SW480 (cell line): ENCODE measurements at regions not wholly inside any gene's neighbourhood (a gene's known extent, or its start where the extent isn't known, plus 50 kb on each side); places are given as distances from the start of the nearest gene placed in this dataset.
A peak's percentile ranks its signal among the peaks of the same experiment; 100 is the strongest.
"Not testable (repeated sequence)": the region's sequence is repeated elsewhere in the genome, so short reads cannot be mapped to it uniquely, and the experiment has no call there.

Experiments used
- DNase-seq: peaks from one replicate; pipeline ENCODE4 v3.0.0-alpha.2; 2016; ENCODE audit warnings: low spot score

DNA sequence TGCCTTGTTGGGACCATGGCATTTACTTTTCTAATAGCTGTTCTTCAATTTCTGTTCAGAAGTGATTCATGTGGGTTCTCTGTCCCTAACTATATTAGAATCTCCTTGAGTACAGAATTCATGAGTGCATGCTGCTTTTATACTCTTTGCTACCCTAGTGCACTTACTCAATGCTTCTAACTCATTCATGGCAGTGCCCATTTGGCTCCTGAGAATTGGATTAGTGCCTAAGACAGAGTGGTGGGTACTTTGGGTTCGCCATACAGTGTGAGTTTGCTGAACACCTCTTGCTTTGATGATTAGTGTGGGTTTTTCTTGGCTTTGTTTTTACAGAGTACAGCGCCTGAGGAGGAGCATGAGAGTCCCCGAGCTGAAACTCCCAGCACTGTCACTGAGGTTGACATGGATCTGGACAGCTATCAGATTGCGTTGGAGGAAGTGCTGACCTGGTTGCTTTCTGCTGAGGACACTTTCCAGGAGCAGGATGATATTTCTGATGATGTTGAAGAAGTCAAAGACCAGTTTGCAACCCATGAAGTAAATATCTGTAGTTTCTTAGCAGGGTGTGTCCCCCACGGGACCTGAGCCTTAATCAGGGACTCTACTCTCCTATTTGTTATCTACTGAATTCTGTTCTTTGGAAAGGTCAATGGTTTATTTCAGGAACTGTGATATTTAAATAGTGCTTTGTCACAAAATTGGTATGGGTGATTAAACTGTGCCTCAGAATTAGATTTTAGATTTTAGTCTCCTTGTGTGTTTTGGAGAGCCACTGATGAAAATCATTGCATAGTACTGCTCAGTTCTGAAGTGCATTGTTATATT, 150.7 kb downstream of the UTRN start:
- DNase-seq: no peak

DNA sequence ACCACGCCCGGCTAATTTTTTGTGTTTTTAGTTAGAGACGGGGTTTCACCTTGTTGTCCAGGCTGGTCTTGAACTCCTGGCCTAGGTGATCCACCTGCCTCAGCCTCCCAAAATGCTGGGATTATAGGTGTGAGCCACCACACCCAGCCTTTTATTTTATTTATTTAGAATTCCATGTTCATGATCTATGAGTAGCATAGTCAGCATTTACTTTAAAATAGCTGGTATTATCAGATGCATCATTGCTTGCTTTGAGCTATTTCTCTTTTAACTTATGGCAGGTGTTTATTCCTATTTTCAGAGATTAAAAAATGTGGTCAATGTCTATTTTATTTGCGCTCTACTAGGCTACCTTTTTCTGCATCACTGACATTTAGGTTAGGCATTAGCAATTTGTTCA, 152.0 kb downstream of the UTRN start:
- DNase-seq: no peak

DNA sequence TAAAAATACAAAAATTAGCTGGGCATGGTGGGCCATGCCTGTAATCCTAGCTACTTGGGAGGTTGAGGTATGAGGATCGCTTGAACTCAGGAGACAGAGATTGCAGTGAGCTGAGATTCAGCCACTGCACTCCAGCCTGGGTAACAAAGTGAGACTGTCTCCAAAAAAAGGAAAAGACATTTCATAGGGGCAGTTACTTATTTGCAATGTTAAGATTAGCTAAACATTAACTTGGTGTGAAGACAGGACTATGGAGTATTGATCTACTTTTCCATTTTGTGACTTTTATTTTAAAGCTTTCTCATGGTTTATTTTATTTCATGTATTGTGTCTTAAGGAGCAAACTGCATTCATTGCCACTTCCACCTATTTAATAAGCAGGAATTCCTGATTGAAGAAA, 153.0 kb downstream of the UTRN start:
- DNase-seq: no peak

DNA sequence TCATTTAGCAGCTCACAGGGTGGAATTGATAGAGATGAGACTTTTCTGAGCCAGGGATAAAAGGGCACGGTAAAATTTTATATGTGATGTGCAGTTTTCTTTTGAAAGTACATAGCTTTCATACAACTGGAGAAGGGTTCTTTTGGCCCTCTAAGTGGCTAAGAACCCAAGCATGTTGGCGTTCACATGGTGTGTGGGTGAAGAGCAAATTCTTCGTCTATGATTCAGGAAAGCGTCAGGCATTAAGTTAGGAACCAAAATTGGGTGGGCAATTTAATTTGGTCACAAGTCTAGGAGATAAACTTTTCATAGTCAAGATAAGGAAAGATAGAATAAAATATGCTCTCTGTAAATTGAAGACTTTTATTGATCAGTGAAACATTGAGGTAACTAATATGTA, 153.9 kb downstream of the UTRN start:
- no peak for DNase-seq

DNA sequence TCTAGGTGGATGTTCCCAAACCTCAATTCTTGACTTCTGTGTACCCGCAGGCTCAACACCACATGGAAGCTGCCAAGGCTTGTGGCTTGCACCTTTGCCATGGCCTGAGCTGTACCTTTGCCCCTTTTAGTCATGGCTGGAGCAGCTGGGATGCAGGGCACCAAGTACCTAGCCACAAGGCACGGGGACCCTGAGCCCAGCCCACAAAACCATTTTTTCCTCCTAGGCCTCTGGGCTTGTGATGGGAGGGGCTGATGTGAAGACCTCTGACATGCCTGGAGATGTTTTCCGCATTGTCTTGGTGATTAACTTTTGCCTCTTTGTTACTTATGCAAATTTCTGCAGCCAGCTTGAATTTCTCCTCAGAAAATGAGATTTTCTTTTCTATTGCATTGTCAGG, 156.7 kb downstream of the UTRN start:
- not testable (repeated sequence) for DNase-seq

DNA sequence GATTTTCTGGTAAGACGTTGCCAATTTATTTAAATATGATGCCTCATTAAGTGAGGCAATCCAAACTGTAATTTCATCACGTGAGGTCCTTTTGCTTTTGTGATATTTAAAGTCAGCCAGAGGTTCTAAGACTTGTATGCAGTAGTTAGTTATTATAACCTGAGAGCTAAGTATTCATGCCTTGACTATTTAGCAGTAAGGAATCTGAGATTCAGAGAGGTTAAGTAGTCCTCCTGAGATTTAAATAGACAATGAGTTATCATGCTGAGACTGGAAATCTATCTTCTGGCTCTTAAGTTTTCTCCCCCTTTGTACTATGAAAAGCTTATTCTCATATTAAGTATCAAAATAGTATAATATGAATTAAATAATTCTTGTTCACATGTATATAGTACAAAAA, 158.0 kb downstream of the UTRN start:
- DNase-seq: no peak

DNA sequence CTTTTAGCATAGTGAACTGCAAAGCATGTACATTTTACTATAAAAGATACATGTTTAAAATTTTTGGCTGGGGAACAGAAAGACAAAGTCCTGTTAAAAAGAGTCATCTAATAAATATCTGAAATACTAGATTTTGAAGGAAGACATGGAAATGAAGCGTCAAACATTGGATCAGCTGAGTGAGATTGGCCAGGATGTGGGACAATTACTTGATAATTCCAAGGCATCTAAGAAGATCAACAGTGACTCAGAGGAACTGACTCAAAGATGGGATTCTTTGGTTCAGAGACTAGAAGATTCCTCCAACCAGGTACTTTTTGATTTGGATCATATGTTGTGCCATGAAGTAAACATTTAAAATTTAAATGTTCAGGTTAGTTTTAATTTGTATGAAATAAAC, 162.3 kb downstream of the UTRN start:
- no peak for DNase-seq

DNA sequence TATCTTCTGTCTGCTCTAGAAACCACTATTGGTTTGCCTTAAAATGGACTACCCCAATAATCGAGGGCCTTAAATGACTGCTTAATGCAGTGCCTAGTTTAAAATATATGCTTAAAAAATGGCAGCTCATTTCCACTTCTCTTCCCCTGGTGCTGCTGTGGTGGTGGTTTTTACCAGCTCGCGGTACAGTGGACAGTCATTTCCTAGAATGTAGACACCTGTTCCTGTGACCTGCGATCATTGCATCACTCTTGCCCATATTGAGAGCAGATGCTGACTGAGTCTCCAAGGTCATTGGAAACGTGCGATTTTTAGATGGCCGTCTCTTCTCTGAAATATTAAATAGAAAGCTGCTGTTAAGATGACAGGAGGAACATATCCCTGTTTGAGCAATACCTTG, 164.1 kb downstream of the UTRN start:
- DNase-seq: no peak

DNA sequence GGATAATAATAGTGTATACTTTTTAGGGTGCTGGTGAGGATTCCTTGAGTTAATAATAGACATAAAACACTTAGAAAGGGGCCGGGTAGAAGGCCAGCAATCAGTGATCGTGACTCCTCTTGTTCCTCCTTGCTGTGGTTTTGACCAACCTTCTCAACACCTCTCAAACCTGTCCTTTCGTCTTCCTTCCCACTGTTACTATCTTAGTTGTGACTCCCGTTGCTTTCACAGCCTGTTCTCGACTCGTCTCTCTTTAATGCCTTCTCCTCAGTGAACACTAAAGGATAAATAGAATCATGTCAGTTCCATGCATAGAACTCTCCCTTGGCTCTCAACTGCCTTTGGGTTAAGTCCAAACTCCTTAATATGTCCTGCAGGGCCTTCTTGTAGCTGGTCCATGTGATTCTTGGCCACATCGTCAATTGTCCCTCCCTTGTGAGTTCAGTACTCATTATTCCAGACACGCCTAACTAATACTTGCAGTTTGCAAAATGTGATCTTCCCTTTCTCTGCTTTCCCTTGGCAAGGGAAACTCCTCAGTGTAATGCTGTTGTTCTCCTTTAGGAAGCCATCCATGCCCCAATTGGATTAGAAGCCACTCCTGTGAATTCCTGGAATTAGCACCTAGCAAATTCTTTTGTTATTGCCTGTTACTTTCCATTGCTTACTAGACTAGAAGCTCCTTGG, 164.9 kb downstream of the UTRN start:
- no peak for DNase-seq

DNA sequence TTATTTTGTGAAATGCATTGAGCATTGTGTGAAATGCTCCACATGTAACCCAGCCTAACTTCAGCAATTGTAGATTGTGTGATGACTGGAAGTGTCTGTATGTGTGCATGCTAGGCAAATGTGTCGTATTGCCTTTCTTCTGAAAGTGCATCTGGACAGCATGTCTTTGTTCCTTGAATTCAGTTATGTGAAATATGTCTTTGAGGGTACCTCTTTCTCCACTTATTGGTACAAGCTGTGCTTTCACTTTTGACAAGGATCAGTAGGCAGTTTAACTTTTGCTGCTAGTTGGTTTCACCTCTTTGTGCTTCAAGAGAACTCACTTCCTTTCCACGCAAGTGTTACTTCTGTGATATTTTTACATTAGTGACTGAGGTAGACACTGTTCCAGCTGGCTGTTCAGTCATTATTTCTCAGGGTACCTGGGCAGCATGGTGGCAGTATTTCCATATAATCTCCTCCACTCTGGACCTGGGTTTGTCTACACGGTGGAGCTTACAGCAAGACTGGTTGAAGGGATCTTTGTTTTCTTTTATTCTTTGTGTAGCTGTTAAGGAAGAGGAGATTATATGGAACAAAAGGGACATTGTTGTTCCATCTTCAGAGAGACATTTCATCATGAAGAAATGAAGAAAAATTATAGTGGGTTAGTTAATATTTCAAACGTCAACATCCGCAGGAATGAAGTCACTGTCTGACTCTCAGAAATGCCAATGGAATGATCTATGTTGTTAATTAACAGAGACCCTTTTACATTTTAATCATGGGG, 175.4 kb downstream of the UTRN start:
- no peak for DNase-seq

DNA sequence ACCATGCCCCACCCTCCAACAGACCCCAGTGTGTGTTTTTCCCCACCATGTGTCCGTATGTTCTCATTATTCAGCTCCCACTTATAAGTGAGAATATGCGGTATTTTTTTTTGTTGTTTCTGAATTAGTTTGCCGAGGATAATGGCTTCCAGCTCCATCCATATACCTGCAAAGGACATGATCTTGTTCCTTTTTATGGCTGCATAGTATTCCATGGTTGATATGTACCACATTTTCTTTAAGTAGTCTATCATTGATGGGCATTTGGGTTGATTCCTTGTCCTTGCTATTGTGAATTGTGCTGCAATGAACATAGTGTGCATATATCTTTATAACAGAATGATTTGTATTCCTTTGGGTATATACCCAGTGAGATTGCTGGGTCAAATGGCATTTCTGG, 176.9 kb downstream of the UTRN start:
- DNase-seq: no peak

DNA sequence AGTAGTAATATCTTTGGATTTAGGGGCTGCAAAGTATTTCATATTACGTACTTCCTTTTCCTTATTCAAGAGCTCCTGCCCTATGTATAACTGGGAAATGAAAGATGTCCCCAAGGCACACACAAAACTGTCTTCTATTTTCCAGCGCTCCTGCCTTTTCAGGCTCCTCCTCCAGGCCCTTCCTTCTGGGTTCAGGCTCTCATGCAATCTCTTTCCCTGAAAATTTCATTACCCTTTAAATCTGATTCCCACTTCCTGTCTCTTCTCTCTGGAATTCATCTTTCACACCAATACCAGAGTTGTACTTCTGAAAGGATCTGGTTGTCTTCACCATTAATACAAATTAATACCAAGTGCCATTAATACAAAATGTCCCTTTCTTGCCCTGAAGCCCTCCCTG, 181.6 kb downstream of the UTRN start:
- no peak for DNase-seq

DNA sequence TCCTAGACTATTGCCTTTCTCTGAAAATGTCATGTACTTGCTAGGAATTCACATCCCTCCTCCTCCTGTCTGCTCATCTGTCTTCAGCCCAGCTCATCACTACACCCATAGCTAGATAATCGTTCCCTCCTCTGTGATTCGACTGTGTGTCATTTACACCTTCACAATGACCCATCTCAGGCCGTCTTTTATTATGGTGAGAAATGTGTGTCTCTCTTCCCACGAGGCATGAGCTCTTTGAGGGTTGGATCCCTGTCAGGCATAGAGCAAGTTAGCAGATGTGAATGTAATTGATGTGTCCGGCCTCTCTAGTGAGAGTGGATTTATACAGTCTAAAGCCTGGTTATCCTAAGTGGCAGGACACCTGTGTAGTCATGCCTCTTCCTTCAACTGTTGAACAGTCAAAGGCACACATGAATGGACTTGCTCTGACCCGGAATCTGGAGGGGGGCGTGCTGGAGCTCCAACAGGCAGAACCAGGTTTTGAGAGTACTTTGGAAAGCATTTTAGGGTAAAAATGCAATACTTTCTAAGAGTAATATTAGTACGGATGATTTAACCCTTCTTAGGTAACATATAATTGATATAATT, 182.1 kb downstream of the UTRN start:
- no peak for DNase-seq

DNA sequence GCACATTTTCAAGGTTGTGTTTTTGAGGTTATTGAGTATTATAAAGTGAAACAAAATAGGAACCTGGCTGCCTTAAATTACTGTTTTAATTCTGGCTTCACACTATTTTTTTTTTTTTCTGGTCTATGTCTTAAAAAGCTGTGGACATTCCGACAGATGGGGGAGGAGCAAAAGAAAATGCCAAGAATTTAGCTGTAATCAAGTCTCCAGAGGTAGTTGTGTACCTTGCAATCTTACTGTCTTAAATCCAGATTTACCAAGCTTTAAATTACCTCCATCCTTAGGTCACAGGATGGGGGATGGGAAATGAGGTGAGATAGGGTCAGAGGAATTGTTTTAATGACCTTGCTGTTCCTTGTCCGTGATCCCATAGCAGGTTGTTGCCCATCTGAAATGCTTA, 182.8 kb downstream of the UTRN start:
- DNase-seq: no peak

DNA sequence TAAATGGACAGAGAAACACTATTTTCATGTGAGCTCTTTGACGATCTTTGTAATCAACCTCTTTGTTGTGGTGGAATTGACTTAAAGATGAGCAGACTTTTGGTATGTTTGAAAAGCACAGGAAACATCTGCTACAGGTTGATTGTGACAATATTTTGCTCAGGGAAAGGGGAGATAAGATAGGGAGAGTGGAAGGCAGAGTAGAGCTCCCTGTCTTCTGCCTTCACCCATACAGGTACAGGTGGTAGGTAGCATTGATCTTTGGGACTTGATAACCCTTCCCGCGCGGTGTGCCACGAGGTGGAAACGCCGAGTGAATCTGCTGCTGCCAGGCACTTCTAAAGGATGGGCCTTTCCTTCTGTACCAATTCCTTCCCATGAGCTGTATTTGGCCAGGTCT, 183.6 kb downstream of the UTRN start:
- no peak for DNase-seq

DNA sequence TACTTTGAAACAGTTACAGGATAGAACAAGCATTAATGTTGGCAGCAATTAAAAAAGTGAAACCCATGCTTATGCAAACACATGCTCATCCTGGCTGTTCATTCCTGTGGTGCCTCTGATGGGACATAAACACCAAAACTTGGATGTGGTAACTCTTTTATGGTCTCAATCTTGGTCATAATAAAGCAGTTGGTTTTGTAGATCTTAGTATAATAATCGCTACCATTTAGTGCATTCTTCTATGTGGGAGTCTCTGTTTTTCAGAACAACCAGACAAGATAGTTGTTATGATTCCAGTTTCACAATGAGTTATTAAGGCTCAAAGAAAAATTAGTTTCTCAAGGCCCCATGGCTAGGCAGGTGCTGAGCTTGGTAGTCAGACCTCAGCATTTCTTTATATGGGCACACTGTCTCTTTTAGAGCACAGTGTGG, 184.0 kb downstream of the UTRN start:
- peak; percentile 4 for DNase-seq

DNA sequence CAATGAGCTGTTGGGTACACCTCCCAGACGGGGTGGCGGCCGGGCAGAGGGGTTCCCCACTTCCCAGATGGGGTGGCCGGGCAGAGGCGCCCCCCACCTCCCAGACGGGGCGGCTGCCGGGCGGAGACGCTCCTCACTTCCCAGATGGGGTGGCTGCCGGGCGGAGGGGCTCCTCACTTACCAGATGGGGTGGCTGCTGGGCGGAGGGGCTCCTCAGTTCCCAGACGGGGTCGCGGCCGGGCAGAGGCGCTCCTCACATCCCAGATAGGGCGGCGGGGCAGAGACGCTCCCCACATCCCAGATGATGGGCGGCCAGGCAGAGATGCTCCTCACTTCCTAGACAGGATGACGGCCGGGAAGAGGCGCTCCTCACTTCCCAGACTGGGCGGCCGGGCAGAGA, 185.1 kb downstream of the UTRN start:
- DNase-seq: not testable (repeated sequence)

DNA sequence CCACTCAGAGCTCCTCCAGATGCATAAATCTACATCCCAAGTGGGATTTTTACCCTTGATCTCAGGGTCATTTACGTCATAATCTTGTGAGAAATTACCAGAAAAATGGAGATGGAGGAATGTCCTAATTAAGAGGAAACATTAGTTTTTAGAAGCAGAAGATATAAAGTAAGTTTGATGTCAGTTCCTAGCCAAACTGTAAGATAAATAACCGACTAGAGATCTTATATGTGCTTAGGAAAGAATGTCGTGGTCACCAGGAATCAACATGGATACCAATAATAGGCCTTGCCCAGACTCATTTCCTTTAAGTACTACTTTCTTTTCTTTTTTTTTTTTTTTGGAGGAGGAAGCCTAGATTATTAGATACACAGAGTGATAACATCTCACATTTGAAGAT, 186.9 kb downstream of the UTRN start:
- no peak for DNase-seq

DNA sequence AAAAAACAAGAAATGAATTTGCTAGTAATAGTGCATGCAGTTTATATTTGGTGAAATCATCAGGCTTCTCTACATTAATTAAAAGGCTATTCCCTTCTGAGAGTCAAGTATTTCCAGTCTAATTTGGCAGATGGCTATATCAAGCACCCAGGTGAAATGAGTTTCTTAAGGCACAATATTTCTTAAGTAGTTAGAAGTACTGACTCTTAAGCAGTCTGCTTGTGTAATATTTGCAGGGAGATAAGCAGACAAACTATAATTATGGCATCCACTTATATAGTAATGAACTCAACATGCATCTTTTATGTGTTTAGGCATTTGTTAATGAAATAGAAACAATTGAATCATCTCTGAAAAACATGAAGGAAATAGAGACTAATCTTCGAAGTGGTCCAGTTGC, 189.2 kb downstream of the UTRN start:
- no peak for DNase-seq

DNA sequence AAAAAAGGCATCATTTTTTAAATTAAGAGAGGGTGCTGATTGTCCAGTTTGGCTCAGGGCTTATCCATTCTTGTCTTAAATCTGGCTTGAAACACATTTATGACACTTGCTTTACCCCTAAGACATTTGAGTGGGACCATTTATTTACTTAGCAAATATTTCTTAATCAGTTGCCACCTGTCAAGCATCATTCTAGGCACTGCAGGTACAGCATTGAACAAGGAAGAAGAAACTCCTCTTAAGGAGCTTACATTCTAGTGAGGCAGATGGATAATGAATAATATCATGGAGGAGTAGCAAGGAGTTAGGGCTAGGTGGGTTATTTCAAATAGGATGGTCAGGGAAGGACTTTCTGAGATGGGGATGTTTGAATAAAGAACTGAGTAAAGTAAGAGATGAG, 189.8 kb downstream of the UTRN start:
- DNase-seq: no peak

DNA sequence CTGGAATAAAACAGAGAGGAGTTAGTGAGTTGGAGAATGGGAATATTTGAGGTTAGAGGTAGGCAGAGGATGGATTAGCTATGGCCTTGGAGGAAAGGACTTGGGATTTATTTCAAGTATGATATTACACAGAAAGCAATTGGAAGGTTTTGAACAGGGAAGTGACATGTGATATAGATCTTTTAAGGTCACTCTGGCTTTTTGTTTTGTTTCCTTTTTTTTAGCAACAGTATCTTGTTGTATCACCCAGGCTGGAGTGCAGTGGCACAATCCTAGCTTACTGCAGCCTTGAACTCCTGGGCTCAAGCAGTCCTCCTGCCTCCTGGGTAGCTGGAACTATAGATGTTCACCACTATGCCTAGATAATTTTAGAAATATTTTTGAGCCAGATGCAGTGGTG, 190.3 kb downstream of the UTRN start:
- DNase-seq: no peak

DNA sequence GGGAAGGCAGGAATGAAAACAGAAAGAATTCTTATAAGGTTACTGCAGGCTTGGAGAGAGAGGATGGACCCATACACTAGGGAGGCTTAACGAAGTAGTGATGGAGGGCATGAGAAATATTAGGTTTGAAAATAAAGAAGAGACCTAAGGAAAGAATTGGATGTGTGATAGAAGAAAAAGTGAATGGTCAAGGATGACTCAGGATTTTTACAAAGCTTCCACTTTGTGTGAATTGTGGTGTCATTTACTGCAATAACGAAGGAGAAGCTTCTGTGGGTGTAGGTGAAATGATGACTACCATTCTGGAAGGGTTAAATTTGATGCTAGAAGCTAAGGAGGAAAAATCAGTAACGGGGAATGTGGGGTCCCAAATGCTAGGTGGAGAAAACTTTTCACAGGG, 191.2 kb downstream of the UTRN start:
- DNase-seq: no peak

DNA sequence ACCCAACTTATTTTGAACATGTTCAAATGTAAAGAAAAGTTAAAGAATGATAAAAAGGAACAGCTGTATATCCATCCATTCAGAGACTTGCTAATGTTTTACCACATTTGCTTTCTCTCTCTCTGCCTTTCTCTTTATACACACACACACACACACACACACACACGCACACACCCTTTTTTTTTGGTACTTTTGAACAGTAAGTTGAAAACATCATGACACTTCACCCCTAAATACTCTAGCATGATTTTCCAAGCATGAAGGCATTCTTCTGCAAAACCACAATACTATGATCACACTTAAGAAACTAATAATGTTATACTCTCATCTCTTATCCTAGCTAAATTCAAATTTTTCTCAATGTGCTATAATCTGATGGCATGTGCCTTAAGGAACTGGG, 192.3 kb downstream of the UTRN start:
- DNase-seq: no peak
